Hepatic stellate cell (primary cell): ENCODE measurements at regions not wholly inside any gene's neighbourhood (a gene's known extent, or its start where the extent isn't known, plus 50 kb on each side); places are given as distances from the start of the nearest gene placed in this dataset.
"Not testable (repeated sequence)": the region's sequence is repeated elsewhere in the genome, so short reads cannot be mapped to it uniquely, and the experiment has no call there.

Source experiments
- DNase-seq: peaks from one replicate; pipeline ENCODE4 v3.0.0; 2011; ENCODE audit warnings: low spot score

- DNase-seq: no peak
Observed at GRCh38 chr14:55767286-55767685, 187.3 kb downstream of the KTN1 start.

DNA sequence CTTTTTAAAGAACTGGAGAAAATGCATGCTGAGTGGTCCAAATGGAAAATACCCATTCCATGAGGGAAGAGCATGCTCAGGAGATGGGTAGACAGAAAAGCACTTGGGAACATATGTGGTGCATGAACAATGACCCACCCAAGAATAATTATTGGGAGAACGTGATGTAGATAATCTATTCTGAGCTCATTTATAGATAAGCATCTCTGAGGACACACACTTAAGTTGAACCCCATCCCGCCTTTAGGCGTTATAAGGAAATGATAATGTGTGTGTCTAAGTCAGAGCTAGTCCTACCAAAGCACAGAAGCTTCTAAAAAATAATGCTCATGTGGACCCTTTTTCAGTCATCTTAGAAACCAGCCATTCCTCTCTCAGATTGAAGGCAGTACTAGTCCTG lies 189.9 kb downstream of the KTN1 start:
- no peak for DNase-seq

- DNase-seq: no peak
Observed at GRCh38 chr14:55771242-55771981, 191.4 kb downstream of the KTN1 start.

DNA sequence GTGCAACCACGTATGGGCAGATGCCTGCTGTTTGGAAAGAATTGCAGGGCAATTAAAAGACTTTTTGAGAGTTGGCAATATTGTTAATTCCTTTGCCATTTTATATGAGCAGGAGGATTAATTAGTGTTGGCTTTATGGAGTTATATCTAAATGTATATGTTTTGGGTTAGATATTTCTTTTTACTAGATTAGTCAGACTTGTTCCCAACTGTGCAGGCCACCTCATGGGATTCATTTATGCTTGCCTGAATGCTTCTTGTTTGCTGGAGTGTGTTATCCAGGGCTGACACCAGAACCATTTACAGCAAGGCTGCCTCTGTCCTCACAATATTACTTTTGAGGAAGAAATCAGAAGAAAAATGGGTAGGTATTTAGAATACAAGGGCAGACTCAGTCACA lies 192.5 kb downstream of the KTN1 start:
- no peak for DNase-seq

GRCh38 chr14:55773312-55773711 lies 193.3 kb downstream of the KTN1 start:
- no peak for DNase-seq

DNA sequence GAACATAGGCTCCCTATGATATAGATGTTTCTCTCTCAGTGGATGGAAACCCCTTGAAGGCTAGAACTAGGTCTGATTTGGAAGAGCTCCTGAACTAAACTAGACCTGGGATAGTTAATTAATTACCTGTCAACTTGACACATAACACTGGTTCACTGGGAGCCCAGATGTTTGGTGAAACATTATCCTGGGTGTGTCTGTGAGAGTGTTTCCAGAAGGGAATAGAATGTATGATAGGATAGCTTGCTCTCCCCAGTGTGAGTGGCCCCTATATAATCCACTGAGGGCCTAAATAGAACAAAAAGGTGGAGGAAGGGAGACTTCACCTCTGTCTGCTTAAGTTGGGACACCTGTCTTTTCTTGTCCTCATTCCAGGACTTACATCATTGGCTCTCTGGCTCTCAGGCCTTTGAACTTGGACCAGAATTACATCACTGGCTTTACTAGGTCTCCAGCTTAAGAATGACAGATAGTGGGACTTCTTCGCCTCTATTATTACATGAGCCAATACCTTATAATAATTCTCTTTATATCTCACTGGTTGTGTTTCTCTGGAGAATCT lies 194.1 kb downstream of the KTN1 start:
- no peak for DNase-seq

GRCh38 chr14:55777877-55778276 lies 197.9 kb downstream of the KTN1 start:
- no peak for DNase-seq

- DNase-seq: peak; percentile 37
Observed at GRCh38 chr14:55780156-55780946, 200.3 kb downstream of the KTN1 start.

DNA sequence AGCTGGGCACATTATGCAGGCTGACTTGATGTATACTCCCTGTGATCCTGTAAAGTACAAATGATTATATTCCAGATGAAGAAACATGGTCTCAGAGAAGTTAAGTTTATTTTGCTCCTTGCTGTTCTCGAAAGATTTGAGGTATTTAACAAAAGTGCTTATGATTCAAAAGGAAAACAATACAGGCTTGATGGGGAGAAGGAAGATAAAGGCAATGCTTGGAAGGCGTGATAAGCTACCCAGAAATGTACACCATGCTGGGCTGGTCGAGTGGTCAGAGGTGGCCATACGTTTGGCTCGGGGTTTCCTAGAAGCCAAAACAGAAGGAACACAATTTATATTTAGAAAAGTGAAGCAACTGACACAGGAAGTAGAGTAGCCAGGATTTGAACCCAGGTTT lies 201.0 kb downstream of the KTN1 start:
- DNase-seq: peak; percentile 8

- no peak for DNase-seq
Observed at GRCh38 chr14:55782166-55782565, 202.2 kb downstream of the KTN1 start.

- DNase-seq: no peak
Observed at GRCh38 chr14:55789406-55789805, 209.4 kb downstream of the KTN1 start.

- no peak for DNase-seq
Observed at GRCh38 chr14:55794655-55795595, 214.9 kb downstream of the KTN1 start.

GRCh38 chr14:55796513-55796912 lies 216.5 kb downstream of the KTN1 start:
- not testable (repeated sequence) for DNase-seq

- no peak for DNase-seq
Observed at GRCh38 chr14:55798406-55798805, 218.4 kb downstream of the KTN1 start.

GRCh38 chr14:55799508-55800095 lies 219.6 kb downstream of the KTN1 start:
- no peak for DNase-seq

DNA sequence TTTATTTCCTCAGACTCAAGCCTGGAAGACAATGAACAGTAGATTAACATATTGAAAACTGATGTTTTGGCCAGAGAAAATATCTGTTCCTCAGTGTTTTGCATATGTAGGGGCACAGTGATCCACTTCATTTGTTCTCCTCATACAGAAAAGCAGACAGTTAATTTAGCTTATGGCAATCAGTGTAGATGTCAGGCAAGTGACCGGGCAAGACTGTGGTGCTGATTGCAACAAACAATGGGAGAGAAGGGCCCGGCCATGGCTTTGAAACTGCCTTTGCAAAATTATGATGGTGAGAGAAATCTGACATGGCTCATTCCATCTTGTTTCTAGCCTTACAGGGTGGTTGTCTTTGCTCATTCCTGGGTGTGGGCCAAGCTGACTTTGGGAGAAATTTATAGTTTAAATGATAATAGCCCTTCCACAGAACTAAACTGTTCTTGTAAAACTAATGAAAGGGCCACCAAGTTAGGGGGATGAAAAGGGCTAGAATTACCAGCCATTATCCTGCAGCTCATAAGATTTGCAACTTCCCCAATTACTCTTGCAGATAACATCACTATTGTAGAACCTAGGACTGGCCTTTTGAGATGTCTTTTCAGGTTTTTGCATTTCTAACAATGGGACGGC lies 220.3 kb downstream of the KTN1 start:
- no peak for DNase-seq

- no peak for DNase-seq
Observed at GRCh38 chr14:55801121-55801520, 221.1 kb downstream of the KTN1 start.

DNA sequence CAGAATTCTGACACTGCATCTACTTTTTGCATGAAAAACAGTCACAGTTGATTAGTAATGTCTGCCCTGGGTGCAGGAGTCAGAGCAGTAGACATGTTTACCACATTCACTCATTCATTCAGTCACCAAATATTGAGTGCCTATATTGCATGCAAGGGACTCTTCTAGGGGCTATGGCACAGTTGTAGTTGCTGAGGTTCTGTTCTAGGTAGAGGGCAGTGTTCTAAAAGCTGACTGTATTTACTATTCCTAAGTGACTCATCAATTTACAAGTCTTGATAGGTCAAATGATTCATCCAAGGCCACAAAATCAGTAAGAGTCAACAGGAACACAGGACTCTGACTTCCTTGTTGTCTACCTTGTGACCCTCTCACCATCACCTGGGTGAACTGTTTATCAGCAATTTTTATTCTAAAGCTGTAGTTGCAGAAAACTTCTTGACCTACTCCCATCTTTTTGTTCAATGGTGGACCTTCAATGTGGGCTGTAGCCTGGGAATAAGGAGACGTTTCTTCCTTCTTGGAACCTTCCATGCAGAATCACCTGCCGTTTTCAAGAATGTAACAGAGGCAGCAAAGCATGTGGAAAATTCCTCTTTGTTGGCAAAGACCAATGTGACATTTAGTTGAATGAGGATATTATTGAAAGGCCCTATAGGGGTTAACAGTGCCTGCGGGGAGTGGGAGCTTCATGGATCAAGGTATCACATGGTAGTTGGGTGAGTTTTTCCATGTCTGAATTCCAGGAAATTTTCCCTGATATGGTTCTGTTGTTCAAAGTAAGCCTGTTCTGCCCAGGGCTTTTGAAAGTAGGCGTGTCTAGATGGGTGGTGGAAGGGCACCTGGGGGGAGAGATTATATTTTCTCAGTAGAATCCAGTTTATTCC lies 223.2 kb downstream of the KTN1 start:
- DNase-seq: no peak

GRCh38 chr14:55803873-55804553 lies 224.0 kb downstream of the KTN1 start:
- no peak for DNase-seq

GRCh38 chr14:55805250-55805649 lies 225.2 kb downstream of the KTN1 start:
- no peak for DNase-seq
